ENCODE measurements at regions not wholly inside any gene's neighbourhood (a gene's known extent, or its start where the extent isn't known, plus 50 kb on each side); places are given as distances from the start of the nearest gene placed in this dataset.

GRCh38 chr12:97797473-97797872 is 334.9 kb downstream of the RMST start:
- TF ChIP-seq CTCF (IDR thresholded peaks at IDR 0.05; ENCODE audit: poor library complexity, severe bottlenecking) (no peak), RAD21 (conservative IDR thresholded peaks at IDR 0.05) (no peak), EP300 (conservative IDR thresholded peaks at IDR 0.05; ENCODE audit: poor library complexity, severe bottlenecking) (no peak)

All from neural cell (in vitro differentiated cells).